Suprapubic skin (tissue), 3 donors: ENCODE measurements at regions not wholly inside any gene's neighbourhood (a gene's known extent, or its start where the extent isn't known, plus 50 kb on each side); places are given as distances from the start of the nearest gene placed in this dataset.

ENCODE experiments used
- EP300 ChIP-seq: sonication (generic); formaldehyde crosslinking; IDR thresholded peaks from one replicate; pipeline ENCODE4 v1.6.1; 2017; ENCODE audit warnings: antibody characterized with exemption
- POLR2A ChIP-seq, 2 donors: fragments of 450-650 bp; IDR thresholded peaks; one replicate each; pipeline ENCODE4 v1.6.1; 2017; ENCODE audit warnings: antibody characterized with exemption in 2 of 2, mild to moderate bottlenecking in 2 of 2, moderate library complexity in 2 of 2
- TF ChIP-seq, protein P1 (sequence below), 2 donors: fragments of 200-600 bp in 1 of 2; fragments of 450-650 bp in 1 of 2; sonication (generic) in 1 of 2; IDR thresholded peaks; one replicate each; pipeline ENCODE4 v1.5.1; 2016 to 2019; ENCODE audit warnings: antibody characterized with exemption in 2 of 2, mild to moderate bottlenecking in 1 of 2, moderate library complexity in 1 of 2

DNA sequence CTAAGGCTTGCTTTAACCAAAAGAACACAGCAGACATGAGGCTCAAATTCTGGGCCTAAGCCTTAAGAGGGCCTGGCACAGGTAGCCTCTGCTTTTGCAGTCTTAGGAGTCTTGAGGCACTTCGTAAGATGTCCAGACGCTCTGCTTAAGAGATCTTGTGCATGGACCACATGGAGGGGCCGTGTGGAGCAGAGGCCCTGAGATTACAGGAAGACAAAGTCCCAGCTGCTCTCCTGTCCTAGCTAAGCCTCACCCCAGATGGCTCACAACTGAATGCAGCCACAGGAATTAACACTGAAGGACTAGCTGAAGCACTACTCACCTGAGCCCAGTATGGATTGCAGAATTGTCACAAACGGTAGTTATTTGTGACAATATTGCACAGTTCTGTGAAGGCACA, 446.0 kb downstream of the PDZRN4 start:
- no peak for TF ChIP-seq EP300
- TF ChIP-seq, protein P1, sequence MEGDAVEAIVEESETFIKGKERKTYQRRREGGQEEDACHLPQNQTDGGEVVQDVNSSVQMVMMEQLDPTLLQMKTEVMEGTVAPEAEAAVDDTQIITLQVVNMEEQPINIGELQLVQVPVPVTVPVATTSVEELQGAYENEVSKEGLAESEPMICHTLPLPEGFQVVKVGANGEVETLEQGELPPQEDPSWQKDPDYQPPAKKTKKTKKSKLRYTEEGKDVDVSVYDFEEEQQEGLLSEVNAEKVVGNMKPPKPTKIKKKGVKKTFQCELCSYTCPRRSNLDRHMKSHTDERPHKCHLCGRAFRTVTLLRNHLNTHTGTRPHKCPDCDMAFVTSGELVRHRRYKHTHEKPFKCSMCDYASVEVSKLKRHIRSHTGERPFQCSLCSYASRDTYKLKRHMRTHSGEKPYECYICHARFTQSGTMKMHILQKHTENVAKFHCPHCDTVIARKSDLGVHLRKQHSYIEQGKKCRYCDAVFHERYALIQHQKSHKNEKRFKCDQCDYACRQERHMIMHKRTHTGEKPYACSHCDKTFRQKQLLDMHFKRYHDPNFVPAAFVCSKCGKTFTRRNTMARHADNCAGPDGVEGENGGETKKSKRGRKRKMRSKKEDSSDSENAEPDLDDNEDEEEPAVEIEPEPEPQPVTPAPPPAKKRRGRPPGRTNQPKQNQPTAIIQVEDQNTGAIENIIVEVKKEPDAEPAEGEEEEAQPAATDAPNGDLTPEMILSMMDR (IDR thresholded peaks at IDR 0.05), result no peak
- TF ChIP-seq POLR2A (IDR thresholded peaks at IDR 0.05), result no peak
